ENCODE measurements at regions not wholly inside any gene's neighbourhood (a gene's known extent, or its start where the extent isn't known, plus 50 kb on each side); places are given as distances from the start of the nearest gene placed in this dataset.

DNA sequence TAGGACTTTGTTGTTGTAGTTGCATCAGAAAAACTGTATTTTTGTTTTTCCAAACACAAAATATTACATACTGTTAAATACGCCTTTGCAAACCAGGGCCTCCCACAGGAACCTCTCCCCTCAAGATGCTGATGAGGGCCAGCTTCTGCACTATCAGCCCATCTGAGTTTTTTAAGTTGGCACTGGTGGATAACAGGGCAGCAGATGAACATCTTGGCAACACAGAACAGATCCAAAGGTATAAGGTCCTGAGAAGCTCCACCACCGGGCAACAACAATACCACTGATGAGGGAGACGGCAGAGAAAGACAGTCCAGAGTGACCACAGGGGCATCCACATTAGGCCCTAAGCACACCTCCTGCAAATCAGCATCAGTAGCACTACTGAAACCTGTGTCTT lies 177.7 kb downstream of the DLL1 start (continued):
- TF ChIP-seq TAF1 (IDR thresholded peaks at IDR 0.05; ENCODE audit: low read depth, low read length) (no peak), GTF2F1 (IDR thresholded peaks at IDR 0.05; ENCODE audit: borderline replicate concordance, low read depth, low read length) (no peak), SP2 (IDR thresholded peaks at IDR 0.05; ENCODE audit: low read length) (no peak), SIX5 (IDR thresholded peaks at IDR 0.05; ENCODE audit: low read depth, low read length) (no peak), CBX5 (IDR thresholded peaks at IDR 0.05; ENCODE audit: low read depth, low read length) (no peak)

Measured in H1 (cell line).